K562 (cell line): ENCODE measurements at regions not wholly inside any gene's neighbourhood (a gene's known extent, or its start where the extent isn't known, plus 50 kb on each side); places are given as distances from the start of the nearest gene placed in this dataset.

Experiments
- ATF1 ChIP-seq, 2 experiments: fragments of 450-650 bp in 1 of 2; IDR thresholded peaks; 2 replicates each; pipeline ENCODE4 v1.6.1; 2016; ENCODE audit warnings: missing compliant biosample characterization in 1 of 2, missing genetic modification characterization in 1 of 2
- CBX3 ChIP-seq, 2 experiments: IDR thresholded peaks; 1 replicate in 1 of 2; 2 replicates in 1 of 2; pipeline ENCODE4 v1.6.1; 2012; ENCODE audit warnings: inconsistent platforms in 2 of 2, low read length in 2 of 2, borderline replicate concordance in 1 of 2, control low read depth in 1 of 2
- CBX5 ChIP-seq: IDR thresholded peaks from 2 replicates; pipeline ENCODE4 v1.6.1; 2014; ENCODE audit warnings: low read depth, borderline replicate concordance
- CEBPB ChIP-seq: fragments of 450-650 bp; IDR thresholded peaks from 2 replicates; pipeline ENCODE4 v1.6.1; 2016; ENCODE audit warnings: missing genetic modification characterization, missing compliant biosample characterization
- EP300 ChIP-seq: IDR thresholded peaks from 2 replicates; pipeline ENCODE4 v1.6.1; 2012; ENCODE audit warnings: low read length, improper control_type of control experiment
- FOXA3 ChIP-seq, 2 experiments: fragments of 450-650 bp in 1 of 2; sonication (generic) in 1 of 2; formaldehyde crosslinking; IDR thresholded peaks in 1 of 2; conservative IDR thresholded peaks in 1 of 2; 2 replicates each; pipeline versions ENCODE4 v1.4.0 to v1.8.0; 2020 to 2022; ENCODE audit warnings: mild to moderate bottlenecking in 2 of 2, missing genetic modification reagents in 1 of 2
- HLTF ChIP-seq: fragments of 450-650 bp; IDR thresholded peaks from 2 replicates; pipeline ENCODE4 v1.6.1; 2016
- NCOA6 ChIP-seq: fragments of 450-650 bp; IDR thresholded peaks from 2 replicates; pipeline ENCODE4 v1.6.1; 2017; ENCODE audit warnings: mild to moderate bottlenecking
- NR4A1 ChIP-seq, 2 experiments: fragments of 250-450 bp in 1 of 2; fragments of 450-650 bp in 1 of 2; sonication (Bioruptor Pico) in 1 of 2; IDR thresholded peaks; 2 replicates each; pipeline versions ENCODE4 v1.4.0 to v1.6.1; 2016 to 2020; ENCODE audit warnings: mild to moderate bottlenecking in 2 of 2, missing compliant biosample characterization in 1 of 2, missing genetic modification characterization in 1 of 2, moderate library complexity in 1 of 2
- NRF1 ChIP-seq, 2 experiments: fragments of 450-650 bp; IDR thresholded peaks in 1 of 2; conservative IDR thresholded peaks in 1 of 2; 2 replicates each; pipeline ENCODE4 v1.6.1; 2014; ENCODE audit warnings: mild to moderate bottlenecking in 2 of 2
- ZBTB17 ChIP-seq: fragments of 450-650 bp; formaldehyde crosslinking; IDR thresholded peaks from 2 replicates; pipeline ENCODE4 v1.4.0; 2020; ENCODE audit warnings: mild to moderate bottlenecking
- ZBTB8A ChIP-seq: fragments of 450-650 bp; IDR thresholded peaks from 2 replicates; pipeline ENCODE4 v1.6.1; 2018; ENCODE audit warnings: mild to moderate bottlenecking, moderate library complexity; ENCODE audit not compliant: partially characterized antibody
- ZNF830 ChIP-seq: fragments of 250-450 bp; sonication (Bioruptor Pico); IDR thresholded peaks from 2 replicates; pipeline ENCODE4 v1.5.0; 2021; ENCODE audit warnings: mild to moderate bottlenecking
- TF ChIP-seq, protein P1 (sequence below), 2 experiments: IDR thresholded peaks; 2 replicates each; pipeline ENCODE4 v1.6.1; 2011; ENCODE audit warnings: borderline replicate concordance in 1 of 2, control low read depth in 1 of 2, low read depth in 1 of 2, low read length in 1 of 2, mild to moderate bottlenecking in 1 of 2, mixed read lengths in 1 of 2, moderate library complexity in 1 of 2; ENCODE audit not compliant: insufficient read depth in 1 of 2, insufficient read length in 1 of 2, poor library complexity in 1 of 2, severe bottlenecking in 1 of 2; ENCODE audit errors: extremely low read depth in 1 of 2
- TF ChIP-seq, protein P2 (sequence below): fragments of 450-650 bp; formaldehyde crosslinking; IDR thresholded peaks from 2 replicates; pipeline ENCODE4 v1.4.0; 2020; ENCODE audit warnings: mild to moderate bottlenecking, moderate library complexity
- TF ChIP-seq, protein P3 (sequence below): fragments of 450-650 bp; IDR thresholded peaks from 2 replicates; pipeline ENCODE4 v1.6.1; 2014; ENCODE audit warnings: low read depth, mild to moderate bottlenecking, moderate library complexity, borderline replicate concordance
- TF ChIP-seq, protein P4 (sequence below): sonication (generic); IDR thresholded peaks from 2 replicates; pipeline ENCODE4 v1.6.1; 2016
- TF ChIP-seq, protein P5 (sequence below): fragments of 250-450 bp; sonication (Bioruptor Pico); IDR thresholded peaks from 2 replicates; pipeline ENCODE4 v1.4.0; 2020; ENCODE audit warnings: mild to moderate bottlenecking, moderate library complexity

DNA sequence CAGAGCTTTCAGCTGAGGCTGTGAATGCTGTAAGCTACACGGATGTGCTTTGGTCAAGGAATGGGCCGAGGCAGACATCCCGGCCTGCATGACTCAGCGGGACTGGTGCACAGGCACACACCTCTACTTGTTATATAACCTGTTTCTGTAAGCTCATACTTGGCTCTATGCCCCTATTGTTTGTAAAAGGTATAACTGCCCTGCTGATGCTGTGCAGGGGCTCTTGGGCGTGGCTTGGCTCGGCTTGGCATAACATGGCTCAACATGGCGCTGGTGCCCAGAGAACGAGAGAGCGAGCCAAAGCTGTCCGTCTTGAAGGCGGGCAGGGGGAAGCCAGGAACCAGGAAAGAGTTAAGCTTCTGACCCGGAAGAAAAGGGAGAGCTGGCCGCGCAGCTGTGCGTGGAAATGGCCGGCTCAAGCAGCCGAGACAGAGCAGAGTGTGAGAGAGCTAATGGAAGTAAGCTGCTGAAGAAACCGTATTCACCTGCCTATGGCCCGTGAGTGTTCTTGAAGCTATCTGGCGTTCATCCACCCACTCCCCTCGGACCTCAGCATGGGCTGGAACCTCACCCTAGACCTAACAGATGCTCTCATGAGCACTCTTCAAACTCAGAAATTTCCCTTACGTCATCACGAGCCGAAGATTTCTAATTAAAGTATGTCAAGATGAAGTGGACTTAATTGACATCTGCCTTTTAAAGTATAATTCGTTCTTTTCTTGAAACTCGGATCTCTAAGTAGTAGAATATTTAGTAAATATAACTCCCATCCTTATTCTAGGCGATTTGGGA is 286.3 kb upstream of the AGA start (continued):
- no peak for TF ChIP-seq HLTF
- no peak for TF ChIP-seq FOXA3 (CRISPR knock-in tag; conservative IDR thresholded peaks at IDR 0.05 in 1 of 2, IDR thresholded peaks at IDR 0.05 in 1 of 2)
- no peak for TF ChIP-seq EP300
- no peak for TF ChIP-seq ZNF830 (CRISPR knock-in tag)
- TF ChIP-seq, protein P1, sequence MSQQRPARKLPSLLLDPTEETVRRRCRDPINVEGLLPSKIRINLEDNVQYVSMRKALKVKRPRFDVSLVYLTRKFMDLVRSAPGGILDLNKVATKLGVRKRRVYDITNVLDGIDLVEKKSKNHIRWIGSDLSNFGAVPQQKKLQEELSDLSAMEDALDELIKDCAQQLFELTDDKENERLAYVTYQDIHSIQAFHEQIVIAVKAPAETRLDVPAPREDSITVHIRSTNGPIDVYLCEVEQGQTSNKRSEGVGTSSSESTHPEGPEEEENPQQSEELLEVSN (IDR thresholded peaks at IDR 0.05; ENCODE audit: borderline replicate concordance in 1 of 2, extremely low read depth in 1 of 2, insufficient read depth in 1 of 2, insufficient read length in 1 of 2, low read depth in 1 of 2, low read length in 1 of 2, poor library complexity in 1 of 2, severe bottlenecking in 1 of 2) = no peak
- TF ChIP-seq, protein P2, sequence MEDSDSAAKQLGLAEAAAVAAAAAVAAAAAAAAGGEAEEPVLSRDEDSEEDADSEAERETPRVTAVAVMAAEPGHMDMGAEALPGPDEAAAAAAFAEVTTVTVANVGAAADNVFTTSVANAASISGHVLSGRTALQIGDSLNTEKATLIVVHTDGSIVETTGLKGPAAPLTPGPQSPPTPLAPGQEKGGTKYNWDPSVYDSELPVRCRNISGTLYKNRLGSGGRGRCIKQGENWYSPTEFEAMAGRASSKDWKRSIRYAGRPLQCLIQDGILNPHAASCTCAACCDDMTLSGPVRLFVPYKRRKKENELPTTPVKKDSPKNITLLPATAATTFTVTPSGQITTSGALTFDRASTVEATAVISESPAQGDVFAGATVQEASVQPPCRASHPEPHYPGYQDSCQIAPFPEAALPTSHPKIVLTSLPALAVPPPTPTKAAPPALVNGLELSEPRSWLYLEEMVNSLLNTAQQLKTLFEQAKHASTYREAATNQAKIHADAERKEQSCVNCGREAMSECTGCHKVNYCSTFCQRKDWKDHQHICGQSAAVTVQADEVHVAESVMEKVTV (CRISPR knock-in tag) = no peak
- TF ChIP-seq, protein P3, sequence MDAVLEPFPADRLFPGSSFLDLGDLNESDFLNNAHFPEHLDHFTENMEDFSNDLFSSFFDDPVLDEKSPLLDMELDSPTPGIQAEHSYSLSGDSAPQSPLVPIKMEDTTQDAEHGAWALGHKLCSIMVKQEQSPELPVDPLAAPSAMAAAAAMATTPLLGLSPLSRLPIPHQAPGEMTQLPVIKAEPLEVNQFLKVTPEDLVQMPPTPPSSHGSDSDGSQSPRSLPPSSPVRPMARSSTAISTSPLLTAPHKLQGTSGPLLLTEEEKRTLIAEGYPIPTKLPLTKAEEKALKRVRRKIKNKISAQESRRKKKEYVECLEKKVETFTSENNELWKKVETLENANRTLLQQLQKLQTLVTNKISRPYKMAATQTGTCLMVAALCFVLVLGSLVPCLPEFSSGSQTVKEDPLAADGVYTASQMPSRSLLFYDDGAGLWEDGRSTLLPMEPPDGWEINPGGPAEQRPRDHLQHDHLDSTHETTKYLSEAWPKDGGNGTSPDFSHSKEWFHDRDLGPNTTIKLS = no peak
- TF ChIP-seq ZBTB8A = no peak
- TF ChIP-seq ATF1 (CRISPR knock-in tag; IDR thresholded peaks at IDR 0.05) = no peak
- peak; percentile 33; the same call in 1 of the 2 replicates for TF ChIP-seq ATF1 (tag; IDR thresholded peaks at IDR 0.05)
- no peak for TF ChIP-seq ZBTB17
- TF ChIP-seq, protein P4, sequence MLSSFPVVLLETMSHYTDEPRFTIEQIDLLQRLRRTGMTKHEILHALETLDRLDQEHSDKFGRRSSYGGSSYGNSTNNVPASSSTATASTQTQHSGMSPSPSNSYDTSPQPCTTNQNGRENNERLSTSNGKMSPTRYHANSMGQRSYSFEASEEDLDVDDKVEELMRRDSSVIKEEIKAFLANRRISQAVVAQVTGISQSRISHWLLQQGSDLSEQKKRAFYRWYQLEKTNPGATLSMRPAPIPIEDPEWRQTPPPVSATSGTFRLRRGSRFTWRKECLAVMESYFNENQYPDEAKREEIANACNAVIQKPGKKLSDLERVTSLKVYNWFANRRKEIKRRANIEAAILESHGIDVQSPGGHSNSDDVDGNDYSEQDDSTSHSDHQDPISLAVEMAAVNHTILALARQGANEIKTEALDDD = no peak
- TF ChIP-seq CBX3 (IDR thresholded peaks at IDR 0.05; ENCODE audit: borderline replicate concordance in 1 of 2, low read length in 2 of 2) = no peak
- TF ChIP-seq NCOA6 = no peak
- TF ChIP-seq NR4A1 (CRISPR knock-in tag; IDR thresholded peaks at IDR 0.05) = no peak
- no peak for TF ChIP-seq NR4A1 (tag; IDR thresholded peaks at IDR 0.05)
- TF ChIP-seq CBX5 = no peak
- no peak for TF ChIP-seq NRF1 (conservative IDR thresholded peaks at IDR 0.05 in 1 of 2, IDR thresholded peaks at IDR 0.05 in 1 of 2)
- no peak for TF ChIP-seq CEBPB (tag)
- TF ChIP-seq, protein P5, sequence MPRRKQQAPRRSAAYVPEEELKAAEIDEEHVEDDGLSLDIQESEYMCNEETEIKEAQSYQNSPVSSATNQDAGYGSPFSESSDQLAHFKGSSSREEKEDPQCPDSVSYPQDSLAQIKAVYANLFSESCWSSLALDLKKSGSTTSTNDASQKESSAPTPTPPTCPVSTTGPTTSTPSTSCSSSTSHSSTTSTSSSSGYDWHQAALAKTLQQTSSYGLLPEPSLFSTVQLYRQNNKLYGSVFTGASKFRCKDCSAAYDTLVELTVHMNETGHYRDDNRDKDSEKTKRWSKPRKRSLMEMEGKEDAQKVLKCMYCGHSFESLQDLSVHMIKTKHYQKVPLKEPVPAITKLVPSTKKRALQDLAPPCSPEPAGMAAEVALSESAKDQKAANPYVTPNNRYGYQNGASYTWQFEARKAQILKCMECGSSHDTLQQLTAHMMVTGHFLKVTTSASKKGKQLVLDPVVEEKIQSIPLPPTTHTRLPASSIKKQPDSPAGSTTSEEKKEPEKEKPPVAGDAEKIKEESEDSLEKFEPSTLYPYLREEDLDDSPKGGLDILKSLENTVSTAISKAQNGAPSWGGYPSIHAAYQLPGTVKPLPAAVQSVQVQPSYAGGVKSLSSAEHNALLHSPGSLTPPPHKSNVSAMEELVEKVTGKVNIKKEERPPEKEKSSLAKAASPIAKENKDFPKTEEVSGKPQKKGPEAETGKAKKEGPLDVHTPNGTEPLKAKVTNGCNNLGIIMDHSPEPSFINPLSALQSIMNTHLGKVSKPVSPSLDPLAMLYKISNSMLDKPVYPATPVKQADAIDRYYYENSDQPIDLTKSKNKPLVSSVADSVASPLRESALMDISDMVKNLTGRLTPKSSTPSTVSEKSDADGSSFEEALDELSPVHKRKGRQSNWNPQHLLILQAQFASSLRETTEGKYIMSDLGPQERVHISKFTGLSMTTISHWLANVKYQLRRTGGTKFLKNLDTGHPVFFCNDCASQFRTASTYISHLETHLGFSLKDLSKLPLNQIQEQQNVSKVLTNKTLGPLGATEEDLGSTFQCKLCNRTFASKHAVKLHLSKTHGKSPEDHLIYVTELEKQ = no peak
